ENCODE measurements at regions not wholly inside any gene's neighbourhood (a gene's known extent, or its start where the extent isn't known, plus 50 kb on each side); places are given as distances from the start of the nearest gene placed in this dataset.

DNA sequence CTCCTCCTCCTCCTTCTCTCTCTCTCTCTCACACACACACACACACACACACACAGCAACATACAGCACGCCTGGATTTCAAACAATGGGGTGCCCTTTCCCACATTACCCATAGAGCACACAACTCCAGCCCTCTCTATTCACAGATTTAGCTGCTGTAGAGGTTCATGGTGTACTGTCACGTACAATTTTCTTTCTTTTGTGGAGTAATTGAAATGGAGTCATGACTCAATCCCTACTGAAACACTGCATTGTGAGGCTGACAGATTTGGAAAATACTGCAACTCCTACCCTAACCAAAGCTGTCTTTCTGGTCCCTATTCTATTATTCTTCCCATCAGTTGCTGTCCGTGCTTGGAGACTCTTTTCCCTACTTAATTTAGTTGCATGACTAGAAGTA, 166.9 kb downstream of the EDN1 start:
- TF ChIP-seq, protein P1, sequence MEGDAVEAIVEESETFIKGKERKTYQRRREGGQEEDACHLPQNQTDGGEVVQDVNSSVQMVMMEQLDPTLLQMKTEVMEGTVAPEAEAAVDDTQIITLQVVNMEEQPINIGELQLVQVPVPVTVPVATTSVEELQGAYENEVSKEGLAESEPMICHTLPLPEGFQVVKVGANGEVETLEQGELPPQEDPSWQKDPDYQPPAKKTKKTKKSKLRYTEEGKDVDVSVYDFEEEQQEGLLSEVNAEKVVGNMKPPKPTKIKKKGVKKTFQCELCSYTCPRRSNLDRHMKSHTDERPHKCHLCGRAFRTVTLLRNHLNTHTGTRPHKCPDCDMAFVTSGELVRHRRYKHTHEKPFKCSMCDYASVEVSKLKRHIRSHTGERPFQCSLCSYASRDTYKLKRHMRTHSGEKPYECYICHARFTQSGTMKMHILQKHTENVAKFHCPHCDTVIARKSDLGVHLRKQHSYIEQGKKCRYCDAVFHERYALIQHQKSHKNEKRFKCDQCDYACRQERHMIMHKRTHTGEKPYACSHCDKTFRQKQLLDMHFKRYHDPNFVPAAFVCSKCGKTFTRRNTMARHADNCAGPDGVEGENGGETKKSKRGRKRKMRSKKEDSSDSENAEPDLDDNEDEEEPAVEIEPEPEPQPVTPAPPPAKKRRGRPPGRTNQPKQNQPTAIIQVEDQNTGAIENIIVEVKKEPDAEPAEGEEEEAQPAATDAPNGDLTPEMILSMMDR (IDR thresholded peaks at IDR 0.05), result no peak
- TF ChIP-seq POLR2A (IDR thresholded peaks at IDR 0.05) (no peak), EP300 (IDR thresholded peaks at IDR 0.05) (no peak)

Data from suprapubic skin (tissue), 3 donors.